Loucy (cell line): ENCODE measurements at regions not wholly inside any gene's neighbourhood (a gene's known extent, or its start where the extent isn't known, plus 50 kb on each side); places are given as distances from the start of the nearest gene placed in this dataset.

Experiments used
- H2AFZ ChIP-seq: fragments of 200-600 bp; sonication (generic); 2 replicates; pipeline ENCODE4 v1.6.0; 2016; ENCODE audit warnings: antibody characterized with exemption, mild to moderate bottlenecking, low read length, moderate library complexity
- H3F3A ChIP-seq: fragments of 200-600 bp; 2 replicates; pipeline ENCODE4 v1.6.0; 2016; ENCODE audit warnings: antibody characterized with exemption, low read depth, mild to moderate bottlenecking
- H3K27me3 ChIP-seq: fragments of 200-600 bp; sonication (generic); 2 replicates; pipeline ENCODE4 v1.6.1; 2014; ENCODE audit warnings: low read length, mild to moderate bottlenecking; ENCODE audit not compliant: insufficient read depth, poor library complexity, severe bottlenecking
- H3K36me3 ChIP-seq: fragments of 200-600 bp; sonication (generic); 2 replicates; pipeline ENCODE4 v1.6.1; 2016; ENCODE audit warnings: low read length; ENCODE audit not compliant: insufficient read depth
- H3K4me1 ChIP-seq: fragments of 200-600 bp; sonication (generic); 2 replicates; pipeline ENCODE4 v1.5.1; 2014; ENCODE audit warnings: low read length, mild to moderate bottlenecking; ENCODE audit not compliant: insufficient read depth, poor library complexity, severe bottlenecking
- H3K4me2 ChIP-seq: fragments of 200-600 bp; sonication (generic); 2 replicates; pipeline ENCODE4 v1.6.0; 2014; ENCODE audit warnings: antibody characterized with exemption, low read length, low read depth, mild to moderate bottlenecking; ENCODE audit not compliant: poor library complexity, severe bottlenecking
- H3K4me3 ChIP-seq: fragments of 200-600 bp; sonication (generic); 2 replicates; pipeline ENCODE4 v1.5.1; 2014; ENCODE audit warnings: low read length, mild to moderate bottlenecking, mixed read lengths; ENCODE audit not compliant: poor library complexity, severe bottlenecking
- H3K79me2 ChIP-seq: fragments of 200-600 bp; sonication (generic); 2 replicates; pipeline ENCODE4 v1.6.1; 2014; ENCODE audit warnings: low read length; ENCODE audit not compliant: insufficient read depth
- H3K9ac ChIP-seq: fragments of 200-600 bp; sonication (generic); 2 replicates; pipeline ENCODE4 v1.6.0; 2014; ENCODE audit warnings: mild to moderate bottlenecking, low read depth, low read length, moderate library complexity; ENCODE audit not compliant: poor library complexity, severe bottlenecking
- H3K9me2 ChIP-seq: fragments of 200-600 bp; sonication (generic); replicated peaks from 2 replicates; pipeline ENCODE4 v1.6.1; 2016; ENCODE audit warnings: low read depth, low read length, mixed read lengths
- H3K9me3 ChIP-seq: fragments of 200-600 bp; sonication (generic); 2 replicates; pipeline ENCODE4 v1.6.1; 2014; ENCODE audit warnings: mild to moderate bottlenecking, antibody characterized with exemption, low read length, low read depth; ENCODE audit not compliant: insufficient read depth
- H4K20me1 ChIP-seq: fragments of 200-600 bp; sonication (generic); 2 replicates; pipeline ENCODE4 v1.6.0; 2014; ENCODE audit warnings: antibody characterized with exemption, low read length, mild to moderate bottlenecking; ENCODE audit not compliant: insufficient read depth, poor library complexity, severe bottlenecking
- EZH2phosphoT487 ChIP-seq: fragments of 200-600 bp; IDR thresholded peaks from 2 replicates; pipeline ENCODE4 v1.6.1; 2018; ENCODE audit warnings: antibody characterized with exemption, mild to moderate bottlenecking, moderate library complexity, borderline replicate concordance
- TF ChIP-seq, protein P1 (sequence below): fragments of 200-600 bp; sonication (generic); conservative IDR thresholded peaks from 2 replicates; pipeline ENCODE4 v1.5.1; 2014; ENCODE audit warnings: mild to moderate bottlenecking, antibody characterized with exemption, low read length

DNA sequence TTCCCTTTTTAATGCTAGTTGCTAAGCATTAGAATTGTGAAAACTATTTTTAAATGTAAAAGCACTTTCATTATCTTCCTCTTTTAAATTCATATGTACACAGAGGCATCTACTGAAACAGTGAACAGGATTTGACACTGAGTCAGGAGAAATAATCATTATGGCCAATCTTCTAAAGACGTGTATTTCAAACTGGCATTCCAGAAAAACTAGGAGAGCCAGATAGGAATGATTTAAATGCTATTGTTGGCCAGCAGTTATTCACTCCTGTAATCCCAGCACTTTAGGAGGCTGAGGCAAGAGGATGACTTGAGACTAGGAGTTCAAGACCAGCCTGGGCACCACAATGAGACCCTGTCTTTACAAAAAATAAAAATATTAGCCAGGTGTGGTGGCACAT is 67.6 kb upstream of the RAP2B start:
- Histone ChIP-seq H3K9ac (no peak overlapping the region), H4K20me1 (no peaks in the 10 kb centered on the region), H3K9me2 (no peaks in the 10 kb centered on the region), H3K79me2 (no peaks in the 10 kb centered on the region), H3K4me2 (no peak overlapping the region), H2AFZ (peak overlapping the region; percentile 62; the same call in 1 of the 2 replicates), H3K36me3 (no peaks in the 10 kb centered on the region), H3K9me3 (no peaks in the 10 kb centered on the region), H3F3A (no peaks in the 10 kb centered on the region), H3K4me3 (no peak overlapping the region), H3K4me1 (no peaks in the 10 kb centered on the region), H3K27me3 (no peaks in the 10 kb centered on the region)
- TF ChIP-seq EZH2phosphoT487: no peak

DNA sequence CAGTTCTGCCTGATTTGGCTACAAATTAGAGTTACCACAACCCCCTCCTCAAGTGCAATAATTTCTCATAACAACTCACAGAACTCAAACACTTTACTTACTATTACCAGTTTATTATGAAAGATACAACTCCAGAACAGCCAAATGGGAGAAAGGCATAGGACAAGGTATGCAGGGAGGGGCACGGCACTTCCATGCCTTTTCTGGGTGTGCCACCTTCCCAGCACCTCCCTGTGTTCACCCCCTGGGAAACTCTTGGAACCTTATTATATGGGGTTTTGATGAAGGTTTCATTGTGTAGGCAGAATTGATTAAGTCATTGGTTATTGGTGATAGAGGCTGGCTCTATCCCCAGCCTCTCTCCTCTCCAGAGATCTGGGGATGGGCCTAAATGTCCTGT is 66.6 kb upstream of the RAP2B start:
- H3K36me3 ChIP-seq: no peaks in the 10 kb centered on the region
- H4K20me1 ChIP-seq: no peaks in the 10 kb centered on the region
- no peak overlapping the region for H2AFZ ChIP-seq
- H3K27me3 ChIP-seq: no peaks in the 10 kb centered on the region
- no peaks in the 10 kb centered on the region for H3K4me1 ChIP-seq
- TF ChIP-seq EZH2phosphoT487: no peak
- TF ChIP-seq, protein P1, sequence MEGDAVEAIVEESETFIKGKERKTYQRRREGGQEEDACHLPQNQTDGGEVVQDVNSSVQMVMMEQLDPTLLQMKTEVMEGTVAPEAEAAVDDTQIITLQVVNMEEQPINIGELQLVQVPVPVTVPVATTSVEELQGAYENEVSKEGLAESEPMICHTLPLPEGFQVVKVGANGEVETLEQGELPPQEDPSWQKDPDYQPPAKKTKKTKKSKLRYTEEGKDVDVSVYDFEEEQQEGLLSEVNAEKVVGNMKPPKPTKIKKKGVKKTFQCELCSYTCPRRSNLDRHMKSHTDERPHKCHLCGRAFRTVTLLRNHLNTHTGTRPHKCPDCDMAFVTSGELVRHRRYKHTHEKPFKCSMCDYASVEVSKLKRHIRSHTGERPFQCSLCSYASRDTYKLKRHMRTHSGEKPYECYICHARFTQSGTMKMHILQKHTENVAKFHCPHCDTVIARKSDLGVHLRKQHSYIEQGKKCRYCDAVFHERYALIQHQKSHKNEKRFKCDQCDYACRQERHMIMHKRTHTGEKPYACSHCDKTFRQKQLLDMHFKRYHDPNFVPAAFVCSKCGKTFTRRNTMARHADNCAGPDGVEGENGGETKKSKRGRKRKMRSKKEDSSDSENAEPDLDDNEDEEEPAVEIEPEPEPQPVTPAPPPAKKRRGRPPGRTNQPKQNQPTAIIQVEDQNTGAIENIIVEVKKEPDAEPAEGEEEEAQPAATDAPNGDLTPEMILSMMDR: no peak
- no peaks in the 10 kb centered on the region for H3K9me3 ChIP-seq
- no peaks in the 10 kb centered on the region for H3K79me2 ChIP-seq
- H3F3A ChIP-seq: no peaks in the 10 kb centered on the region
- H3K9ac ChIP-seq: no peak overlapping the region
- no peaks in the 10 kb centered on the region for H3K9me2 ChIP-seq
- H3K4me3 ChIP-seq: no peak overlapping the region
- H3K4me2 ChIP-seq: no peak overlapping the region

DNA sequence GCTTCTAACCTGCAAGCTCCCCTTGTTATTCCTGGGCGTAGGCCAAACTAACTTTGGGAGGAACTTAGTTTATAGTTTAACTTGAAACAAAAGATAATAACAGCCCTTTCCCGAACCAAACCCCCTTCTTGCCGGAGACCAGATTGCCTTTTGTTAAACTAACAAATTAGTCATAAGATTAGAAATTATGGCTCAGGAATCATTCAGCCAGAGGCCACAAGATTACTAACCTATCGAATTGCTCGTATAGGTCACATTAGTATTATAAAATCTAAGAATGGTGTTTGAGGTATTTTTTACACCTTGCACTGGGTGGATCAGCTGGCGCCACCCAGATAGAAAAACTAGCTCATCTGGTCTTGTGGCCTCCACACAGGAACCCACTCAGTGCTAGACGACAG is 65.3 kb upstream of the RAP2B start:
- Histone ChIP-seq H3K9me2 (no peaks in the 10 kb centered on the region), H4K20me1 (no peaks in the 10 kb centered on the region), H3K36me3 (no peaks in the 10 kb centered on the region), H3K9ac (no peak overlapping the region), H2AFZ (no peak overlapping the region), H3K4me3 (no peak overlapping the region), H3F3A (no peaks in the 10 kb centered on the region), H3K27me3 (no peaks in the 10 kb centered on the region), H3K79me2 (no peaks in the 10 kb centered on the region), H3K9me3 (no peaks in the 10 kb centered on the region), H3K4me2 (no peak overlapping the region), H3K4me1 (no peaks in the 10 kb centered on the region)
- TF ChIP-seq, protein P1: no peak
- TF ChIP-seq EZH2phosphoT487: no peak

DNA sequence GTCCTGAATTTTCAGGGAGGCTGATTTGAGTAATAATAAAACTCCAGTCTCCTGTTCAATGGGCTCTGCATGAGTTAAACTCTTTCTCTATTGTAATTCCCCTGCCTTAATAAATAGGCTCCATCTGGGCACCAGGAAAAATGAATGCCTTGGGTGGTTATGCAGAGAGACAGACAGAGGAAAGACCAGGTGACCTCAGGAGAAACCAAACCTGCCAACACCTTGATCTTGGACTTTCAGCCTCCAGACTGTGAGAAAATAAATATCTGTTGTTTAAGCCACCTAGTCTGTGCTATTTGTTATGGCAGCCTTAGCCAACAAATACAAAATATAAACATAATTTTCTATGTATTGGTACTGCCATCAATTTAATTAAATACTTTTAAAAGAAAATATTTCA is 64.8 kb upstream of the RAP2B start:
- no peaks in the 10 kb centered on the region for H4K20me1 ChIP-seq
- H3F3A ChIP-seq: no peaks in the 10 kb centered on the region
- H3K4me2 ChIP-seq: no peak overlapping the region
- H3K9ac ChIP-seq: no peak overlapping the region
- H3K27me3 ChIP-seq: no peaks in the 10 kb centered on the region
- H3K4me1 ChIP-seq: no peaks in the 10 kb centered on the region
- H3K79me2 ChIP-seq: no peaks in the 10 kb centered on the region
- no peak overlapping the region for H3K4me3 ChIP-seq
- TF ChIP-seq, protein P1: no peak
- TF ChIP-seq EZH2phosphoT487: no peak
- no peaks in the 10 kb centered on the region for H3K36me3 ChIP-seq
- H3K9me3 ChIP-seq: no peaks in the 10 kb centered on the region
- no peak overlapping the region for H2AFZ ChIP-seq
- no peaks in the 10 kb centered on the region for H3K9me2 ChIP-seq
